ENCODE measurements at regions not wholly inside any gene's neighbourhood (a gene's known extent, or its start where the extent isn't known, plus 50 kb on each side); places are given as distances from the start of the nearest gene placed in this dataset.

GRCh38 chr16:22632606-22633005, 121.9 kb downstream of the NPIPB5 start:
- H3K4me1 ChIP-seq (ENCODE audit: insufficient read depth, low read length): peaks cover 27% of the 10 kb centered on the region; the same call in 1 of the 2 replicates
- H3K27ac ChIP-seq (ENCODE audit: insufficient read length, low read depth, low read length): peak overlapping the region; percentile 90
- no peak for DNase-seq
- H3K4me2 ChIP-seq (ENCODE audit: insufficient read depth, insufficient read length, low read length): no peak overlapping the region
- no peak overlapping the region for H2AK5ac ChIP-seq (ENCODE audit: insufficient read length, low read length)
- no peaks in the 10 kb centered on the region for H3K79me2 ChIP-seq (ENCODE audit: insufficient read depth, low read length)
- no peak overlapping the region for H4K5ac ChIP-seq (ENCODE audit: insufficient read length, low read depth, low read length)
- no peak overlapping the region for H3K9ac ChIP-seq (ENCODE audit: extremely low read depth, insufficient read length, low read length)
- H3K4ac ChIP-seq (ENCODE audit: low read depth, low read length): no peak overlapping the region
- H3K27me3 ChIP-seq (ENCODE audit: insufficient read depth, low read length): no peaks in the 10 kb centered on the region
- no peak overlapping the region for H3K14ac ChIP-seq (ENCODE audit: insufficient read depth, low read length)
- H3K23me2 ChIP-seq (ENCODE audit: insufficient read length, low read depth, low read length, poor library complexity, severe bottlenecking): no peaks in the 10 kb centered on the region
- no peak overlapping the region for H4K91ac ChIP-seq (ENCODE audit: insufficient read length, low read depth, low read length)
- TF ChIP-seq, protein P1, sequence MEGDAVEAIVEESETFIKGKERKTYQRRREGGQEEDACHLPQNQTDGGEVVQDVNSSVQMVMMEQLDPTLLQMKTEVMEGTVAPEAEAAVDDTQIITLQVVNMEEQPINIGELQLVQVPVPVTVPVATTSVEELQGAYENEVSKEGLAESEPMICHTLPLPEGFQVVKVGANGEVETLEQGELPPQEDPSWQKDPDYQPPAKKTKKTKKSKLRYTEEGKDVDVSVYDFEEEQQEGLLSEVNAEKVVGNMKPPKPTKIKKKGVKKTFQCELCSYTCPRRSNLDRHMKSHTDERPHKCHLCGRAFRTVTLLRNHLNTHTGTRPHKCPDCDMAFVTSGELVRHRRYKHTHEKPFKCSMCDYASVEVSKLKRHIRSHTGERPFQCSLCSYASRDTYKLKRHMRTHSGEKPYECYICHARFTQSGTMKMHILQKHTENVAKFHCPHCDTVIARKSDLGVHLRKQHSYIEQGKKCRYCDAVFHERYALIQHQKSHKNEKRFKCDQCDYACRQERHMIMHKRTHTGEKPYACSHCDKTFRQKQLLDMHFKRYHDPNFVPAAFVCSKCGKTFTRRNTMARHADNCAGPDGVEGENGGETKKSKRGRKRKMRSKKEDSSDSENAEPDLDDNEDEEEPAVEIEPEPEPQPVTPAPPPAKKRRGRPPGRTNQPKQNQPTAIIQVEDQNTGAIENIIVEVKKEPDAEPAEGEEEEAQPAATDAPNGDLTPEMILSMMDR (conservative IDR thresholded peaks at IDR 0.05): no peak
- H4K8ac ChIP-seq (replicated peaks; ENCODE audit: insufficient read length, low read depth, low read length): no peak overlapping the region
- WGBS (ENCODE audit: extremely low coverage, insufficient read length, low lambda C conversion rate): no CpG with 5 or more reads among the region's 4 CpGs
- no peak overlapping the region for H3K4me3 Mint-ChIP-seq
- H3K4me1 Mint-ChIP-seq: peaks cover 48 to 55% of the 10 kb centered on the region in 2 experiments
- H3K56ac ChIP-seq (ENCODE audit: insufficient read length, low read depth, low read length): no peak overlapping the region
- H3K36me3 Mint-ChIP-seq (ENCODE audit: insufficient read depth in 1 of 3, low read depth in 3 of 3): 0 out of 7 replicates have a peak, but pooled peaks cover 0 to 4% (median 0%) of the 10 kb centered on the region in 3 experiments
- no peaks in the 10 kb centered on the region for H4K20me1 ChIP-seq (ENCODE audit: control insufficient read depth, insufficient read depth, insufficient read length)
- no peak overlapping the region for H2BK12ac ChIP-seq (ENCODE audit: insufficient read length, low read depth, low read length)
- peak overlapping the region; percentile 47 to 93 (median 74); a peak in 6 of 7 replicates for H3K27ac Mint-ChIP-seq
- H3K9me3 ChIP-seq (ENCODE audit: control insufficient read depth, low read depth, low read length): no peaks in the 10 kb centered on the region
- no peaks in the 10 kb centered on the region for H3K9me3 Mint-ChIP-seq
- no peak overlapping the region for H2AFZ ChIP-seq (ENCODE audit: low read length)
- no peak overlapping the region for H3T11ph ChIP-seq (ENCODE audit: low read length)
- no peak overlapping the region for H2BK20ac ChIP-seq (ENCODE audit: low read depth, low read length, poor library complexity, severe bottlenecking)
- no peak overlapping the region for H3K23ac ChIP-seq (ENCODE audit: insufficient read length, low read depth, low read length)
- no peak overlapping the region for H2BK15ac ChIP-seq (ENCODE audit: low read depth, low read length)
- H3K18ac ChIP-seq (ENCODE audit: insufficient read length, low read depth, low read length): no peak overlapping the region
- no peak overlapping the region for H2BK5ac ChIP-seq (ENCODE audit: insufficient read length, low read length)
- H3K79me1 ChIP-seq (ENCODE audit: insufficient read depth, low read depth, low read length, poor library complexity, severe bottlenecking): no peaks in the 10 kb centered on the region
- no peak overlapping the region for H2BK120ac ChIP-seq (ENCODE audit: low read depth, low read length, poor library complexity, severe bottlenecking)
- H3K27me3 Mint-ChIP-seq (ENCODE audit: low read depth): no peaks in the 10 kb centered on the region
